ENCODE measurements at regions not wholly inside any gene's neighbourhood (a gene's known extent, or its start where the extent isn't known, plus 50 kb on each side); places are given as distances from the start of the nearest gene placed in this dataset.

DNA sequence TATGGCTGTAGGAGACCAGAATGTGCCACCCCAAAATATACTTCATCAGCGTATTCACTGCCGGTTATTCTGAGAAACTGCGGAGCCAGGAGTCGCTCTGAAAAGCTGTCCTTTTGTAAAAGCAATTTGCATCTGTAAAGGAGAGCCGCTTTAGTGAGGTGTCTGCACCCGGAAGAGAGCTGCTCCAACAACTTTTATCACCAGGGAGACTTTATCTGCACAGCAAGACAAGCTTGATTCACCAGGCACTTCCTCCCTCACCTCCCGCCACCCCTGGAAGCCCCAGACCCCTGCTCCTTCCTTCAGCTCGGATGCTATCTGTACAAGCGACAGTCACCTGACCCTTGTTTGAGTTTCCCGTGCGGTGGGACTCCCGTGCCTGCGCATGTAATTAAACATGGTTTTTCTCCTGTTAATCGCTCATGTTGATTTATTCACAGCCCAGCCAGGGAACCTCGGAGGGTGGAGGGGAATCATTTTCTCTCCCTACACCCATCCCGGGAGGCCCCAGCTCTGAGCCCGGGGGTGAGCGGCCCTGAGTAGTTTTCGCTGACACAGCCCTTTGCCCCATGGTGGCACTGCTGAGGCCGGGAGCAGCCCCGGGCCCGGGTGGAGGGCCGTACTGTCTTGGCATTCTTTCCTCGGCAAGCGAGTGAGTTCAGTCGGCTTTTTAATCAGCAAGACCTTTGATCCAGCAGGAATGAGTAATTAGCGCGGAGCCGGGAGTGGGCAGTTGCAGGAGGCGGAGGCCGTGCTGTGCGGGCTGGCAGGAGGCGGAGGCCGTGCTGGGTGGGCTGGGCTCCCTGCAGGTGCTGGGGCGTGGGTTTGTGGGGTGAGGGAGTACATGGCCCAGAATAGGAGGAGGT, 222.7 kb upstream of the CIBAR2 start (continued):
- TF ChIP-seq, protein P1, sequence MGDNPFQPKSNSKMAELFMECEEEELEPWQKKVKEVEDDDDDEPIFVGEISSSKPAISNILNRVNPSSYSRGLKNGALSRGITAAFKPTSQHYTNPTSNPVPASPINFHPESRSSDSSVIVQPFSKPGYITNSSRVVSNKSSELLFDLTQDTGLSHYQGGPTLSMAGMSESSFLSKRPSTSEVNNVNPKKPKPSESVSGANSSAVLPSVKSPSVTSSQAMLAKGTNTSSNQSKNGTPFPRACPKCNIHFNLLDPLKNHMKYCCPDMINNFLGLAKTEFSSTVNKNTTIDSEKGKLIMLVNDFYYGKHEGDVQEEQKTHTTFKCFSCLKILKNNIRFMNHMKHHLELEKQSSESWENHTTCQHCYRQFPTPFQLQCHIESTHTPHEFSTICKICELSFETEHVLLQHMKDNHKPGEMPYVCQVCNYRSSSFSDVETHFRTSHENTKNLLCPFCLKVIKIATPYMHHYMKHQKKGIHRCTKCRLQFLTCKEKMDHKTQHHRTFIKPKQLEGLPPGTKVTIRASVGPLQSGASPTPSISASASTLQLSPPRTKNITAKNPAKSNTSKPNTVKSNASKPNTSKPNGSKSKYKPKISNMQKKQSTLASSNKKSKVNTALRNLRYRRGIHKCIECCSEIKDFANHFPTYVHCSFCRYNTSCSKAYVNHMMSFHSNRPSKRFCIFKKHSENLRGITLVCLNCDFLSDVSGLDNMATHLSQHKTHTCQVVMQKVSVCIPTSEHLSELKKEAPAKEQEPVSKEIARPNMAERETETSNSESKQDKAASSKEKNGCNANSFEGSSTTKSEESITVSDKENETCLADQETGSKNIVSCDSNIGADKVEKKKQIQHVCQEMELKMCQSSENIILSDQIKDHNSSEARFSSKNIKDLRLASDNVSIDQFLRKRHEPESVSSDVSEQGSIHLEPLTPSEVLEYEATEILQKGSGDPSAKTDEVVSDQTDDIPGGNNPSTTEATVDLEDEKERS (CRISPR knock-in tag; IDR thresholded peaks at IDR 0.05): no peak
- TF ChIP-seq, protein P2, sequence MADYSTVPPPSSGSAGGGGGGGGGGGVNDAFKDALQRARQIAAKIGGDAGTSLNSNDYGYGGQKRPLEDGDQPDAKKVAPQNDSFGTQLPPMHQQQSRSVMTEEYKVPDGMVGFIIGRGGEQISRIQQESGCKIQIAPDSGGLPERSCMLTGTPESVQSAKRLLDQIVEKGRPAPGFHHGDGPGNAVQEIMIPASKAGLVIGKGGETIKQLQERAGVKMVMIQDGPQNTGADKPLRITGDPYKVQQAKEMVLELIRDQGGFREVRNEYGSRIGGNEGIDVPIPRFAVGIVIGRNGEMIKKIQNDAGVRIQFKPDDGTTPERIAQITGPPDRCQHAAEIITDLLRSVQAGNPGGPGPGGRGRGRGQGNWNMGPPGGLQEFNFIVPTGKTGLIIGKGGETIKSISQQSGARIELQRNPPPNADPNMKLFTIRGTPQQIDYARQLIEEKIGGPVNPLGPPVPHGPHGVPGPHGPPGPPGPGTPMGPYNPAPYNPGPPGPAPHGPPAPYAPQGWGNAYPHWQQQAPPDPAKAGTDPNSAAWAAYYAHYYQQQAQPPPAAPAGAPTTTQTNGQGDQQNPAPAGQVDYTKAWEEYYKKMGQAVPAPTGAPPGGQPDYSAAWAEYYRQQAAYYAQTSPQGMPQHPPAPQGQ (CRISPR knock-in tag; IDR thresholded peaks at IDR 0.05; ENCODE audit: borderline replicate concordance): no peak
- TF ChIP-seq SMYD3 (CRISPR knock-in tag; IDR thresholded peaks at IDR 0.05) (no peak), ZNF552 (CRISPR knock-in tag; IDR thresholded peaks at IDR 0.05; ENCODE audit: borderline replicate concordance) (no peak), ZSCAN30 (CRISPR knock-in tag; IDR thresholded peaks at IDR 0.05) (no peak), SOX5 (CRISPR knock-in tag; IDR thresholded peaks at IDR 0.05; ENCODE audit: borderline replicate concordance) (no peak), SKI (IDR thresholded peaks at IDR 0.05; ENCODE audit: partially characterized antibody) (no peak), FOXA1 (IDR thresholded peaks at IDR 0.05) (no peak), FOXA1 (CRISPR knock-in tag; IDR thresholded peaks at IDR 0.05) (no peak), ZNF317 (CRISPR knock-in tag; IDR thresholded peaks at IDR 0.05) (no peak), REPIN1 (CRISPR knock-in tag; IDR thresholded peaks at IDR 0.05; ENCODE audit: borderline replicate concordance, low read depth) (no peak), HNF4G (IDR thresholded peaks at IDR 0.05; ENCODE audit: borderline replicate concordance, low read depth, low read length) (peak; percentile 22; the same call in 1 of the 2 replicates), HNF4G (CRISPR knock-in tag; IDR thresholded peaks at IDR 0.05; ENCODE audit: borderline replicate concordance, low read depth) (no peak)
- TF ChIP-seq, protein P3, sequence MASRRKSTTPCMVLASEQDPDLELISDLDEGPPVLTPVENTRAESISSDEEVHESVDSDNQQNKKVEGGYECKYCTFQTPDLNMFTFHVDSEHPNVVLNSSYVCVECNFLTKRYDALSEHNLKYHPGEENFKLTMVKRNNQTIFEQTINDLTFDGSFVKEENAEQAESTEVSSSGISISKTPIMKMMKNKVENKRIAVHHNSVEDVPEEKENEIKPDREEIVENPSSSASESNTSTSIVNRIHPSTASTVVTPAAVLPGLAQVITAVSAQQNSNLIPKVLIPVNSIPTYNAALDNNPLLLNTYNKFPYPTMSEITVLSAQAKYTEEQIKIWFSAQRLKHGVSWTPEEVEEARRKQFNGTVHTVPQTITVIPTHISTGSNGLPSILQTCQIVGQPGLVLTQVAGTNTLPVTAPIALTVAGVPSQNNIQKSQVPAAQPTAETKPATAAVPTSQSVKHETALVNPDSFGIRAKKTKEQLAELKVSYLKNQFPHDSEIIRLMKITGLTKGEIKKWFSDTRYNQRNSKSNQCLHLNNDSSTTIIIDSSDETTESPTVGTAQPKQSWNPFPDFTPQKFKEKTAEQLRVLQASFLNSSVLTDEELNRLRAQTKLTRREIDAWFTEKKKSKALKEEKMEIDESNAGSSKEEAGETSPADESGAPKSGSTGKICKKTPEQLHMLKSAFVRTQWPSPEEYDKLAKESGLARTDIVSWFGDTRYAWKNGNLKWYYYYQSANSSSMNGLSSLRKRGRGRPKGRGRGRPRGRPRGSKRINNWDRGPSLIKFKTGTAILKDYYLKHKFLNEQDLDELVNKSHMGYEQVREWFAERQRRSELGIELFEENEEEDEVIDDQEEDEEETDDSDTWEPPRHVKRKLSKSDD (CRISPR knock-in tag; IDR thresholded peaks at IDR 0.05; ENCODE audit: low read depth): no peak
- TF ChIP-seq, protein P4, sequence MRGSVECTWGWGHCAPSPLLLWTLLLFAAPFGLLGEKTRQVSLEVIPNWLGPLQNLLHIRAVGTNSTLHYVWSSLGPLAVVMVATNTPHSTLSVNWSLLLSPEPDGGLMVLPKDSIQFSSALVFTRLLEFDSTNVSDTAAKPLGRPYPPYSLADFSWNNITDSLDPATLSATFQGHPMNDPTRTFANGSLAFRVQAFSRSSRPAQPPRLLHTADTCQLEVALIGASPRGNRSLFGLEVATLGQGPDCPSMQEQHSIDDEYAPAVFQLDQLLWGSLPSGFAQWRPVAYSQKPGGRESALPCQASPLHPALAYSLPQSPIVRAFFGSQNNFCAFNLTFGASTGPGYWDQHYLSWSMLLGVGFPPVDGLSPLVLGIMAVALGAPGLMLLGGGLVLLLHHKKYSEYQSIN (CRISPR knock-in tag; IDR thresholded peaks at IDR 0.05; ENCODE audit: borderline replicate concordance): no peak
- TF ChIP-seq, protein P5, sequence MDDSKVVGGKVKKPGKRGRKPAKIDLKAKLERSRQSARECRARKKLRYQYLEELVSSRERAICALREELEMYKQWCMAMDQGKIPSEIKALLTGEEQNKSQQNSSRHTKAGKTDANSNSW (CRISPR knock-in tag; IDR thresholded peaks at IDR 0.05; ENCODE audit: borderline replicate concordance): no peak
- TF ChIP-seq, protein P6, sequence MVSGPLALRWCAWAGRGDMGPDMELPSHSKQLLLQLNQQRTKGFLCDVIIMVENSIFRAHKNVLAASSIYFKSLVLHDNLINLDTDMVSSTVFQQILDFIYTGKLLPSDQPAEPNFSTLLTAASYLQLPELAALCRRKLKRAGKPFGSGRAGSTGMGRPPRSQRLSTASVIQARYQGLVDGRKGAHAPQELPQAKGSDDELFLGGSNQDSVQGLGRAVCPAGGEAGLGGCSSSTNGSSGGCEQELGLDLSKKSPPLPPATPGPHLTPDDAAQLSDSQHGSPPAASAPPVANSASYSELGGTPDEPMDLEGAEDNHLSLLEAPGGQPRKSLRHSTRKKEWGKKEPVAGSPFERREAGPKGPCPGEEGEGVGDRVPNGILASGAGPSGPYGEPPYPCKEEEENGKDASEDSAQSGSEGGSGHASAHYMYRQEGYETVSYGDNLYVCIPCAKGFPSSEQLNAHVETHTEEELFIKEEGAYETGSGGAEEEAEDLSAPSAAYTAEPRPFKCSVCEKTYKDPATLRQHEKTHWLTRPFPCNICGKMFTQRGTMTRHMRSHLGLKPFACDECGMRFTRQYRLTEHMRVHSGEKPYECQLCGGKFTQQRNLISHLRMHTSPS (CRISPR knock-in tag; IDR thresholded peaks at IDR 0.05; ENCODE audit: low read depth): peak; percentile 41; the same call in 1 of the 2 replicates
